ENCODE measurements at regions not wholly inside any gene's neighbourhood (a gene's known extent, or its start where the extent isn't known, plus 50 kb on each side); places are given as distances from the start of the nearest gene placed in this dataset.
"Not testable (repeated sequence)": the region's sequence is repeated elsewhere in the genome, so short reads cannot be mapped to it uniquely, and the experiment has no call there.

DNA sequence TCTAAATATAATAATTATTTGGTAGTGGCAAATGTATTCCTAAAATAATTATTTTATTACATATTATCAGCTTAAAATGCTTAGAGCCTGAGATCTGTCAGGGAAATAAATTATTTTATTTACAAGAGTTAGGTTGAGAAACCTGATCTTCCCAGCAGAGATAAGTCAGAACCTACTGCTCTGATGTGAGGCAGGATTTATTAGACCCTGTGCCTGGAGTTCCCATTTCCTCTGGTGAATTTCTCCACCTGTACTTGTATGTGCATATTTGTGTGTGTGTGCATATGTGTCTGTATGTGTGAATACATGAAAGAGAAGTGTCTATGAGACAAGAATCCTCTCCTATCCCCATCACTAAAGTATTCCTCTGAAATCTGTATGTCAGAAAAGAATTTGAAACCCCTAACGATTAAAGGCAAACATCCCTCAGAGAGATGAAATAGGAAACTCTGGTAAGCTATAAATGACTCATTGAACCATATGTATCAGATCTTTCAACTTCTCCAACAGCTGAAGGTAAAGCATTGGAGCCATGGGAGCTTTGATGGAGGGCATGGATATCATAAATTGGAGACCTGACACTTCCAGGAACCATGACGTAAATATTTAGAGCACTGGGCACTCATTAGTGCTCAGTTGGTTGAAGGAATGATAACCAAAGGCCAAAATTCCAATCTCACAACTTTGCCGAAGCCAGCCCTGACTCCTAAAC lies 190.9 kb downstream of the XPNPEP1 start:
- no peak for DNase-seq (ENCODE audit: low read depth)

- not testable (repeated sequence) for DNase-seq (ENCODE audit: low read depth)
Observed at GRCh38 chr10:109729895-109730294, 193.4 kb downstream of the XPNPEP1 start.

GRCh38 chr10:109727436-109727835 lies 195.9 kb downstream of the XPNPEP1 start:
- DNase-seq (ENCODE audit: low read depth), result no peak

GRCh38 chr10:109726473-109726872 lies 196.8 kb downstream of the XPNPEP1 start:
- no peak for DNase-seq (ENCODE audit: low read depth)

DNA sequence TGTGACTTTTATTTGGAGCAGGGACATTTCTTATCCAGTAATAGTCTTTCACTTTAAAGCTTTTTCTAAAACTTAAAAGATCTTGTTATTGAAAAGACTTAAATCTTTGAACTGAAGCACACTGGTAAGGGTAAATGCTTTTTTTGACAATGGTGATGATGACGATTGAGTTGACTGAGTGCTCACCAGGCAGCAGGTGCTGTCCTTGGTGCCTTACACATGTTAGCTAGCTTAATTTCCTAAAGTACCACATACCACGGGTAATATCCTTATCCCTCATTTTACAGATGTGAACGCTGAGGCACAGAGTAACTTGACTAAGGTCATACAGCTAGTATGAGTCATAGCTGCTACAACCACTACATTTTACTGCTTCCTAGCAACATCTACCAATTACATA lies 200.0 kb downstream of the XPNPEP1 start:
- peak; percentile 9 for DNase-seq (ENCODE audit: low read depth)

DNA sequence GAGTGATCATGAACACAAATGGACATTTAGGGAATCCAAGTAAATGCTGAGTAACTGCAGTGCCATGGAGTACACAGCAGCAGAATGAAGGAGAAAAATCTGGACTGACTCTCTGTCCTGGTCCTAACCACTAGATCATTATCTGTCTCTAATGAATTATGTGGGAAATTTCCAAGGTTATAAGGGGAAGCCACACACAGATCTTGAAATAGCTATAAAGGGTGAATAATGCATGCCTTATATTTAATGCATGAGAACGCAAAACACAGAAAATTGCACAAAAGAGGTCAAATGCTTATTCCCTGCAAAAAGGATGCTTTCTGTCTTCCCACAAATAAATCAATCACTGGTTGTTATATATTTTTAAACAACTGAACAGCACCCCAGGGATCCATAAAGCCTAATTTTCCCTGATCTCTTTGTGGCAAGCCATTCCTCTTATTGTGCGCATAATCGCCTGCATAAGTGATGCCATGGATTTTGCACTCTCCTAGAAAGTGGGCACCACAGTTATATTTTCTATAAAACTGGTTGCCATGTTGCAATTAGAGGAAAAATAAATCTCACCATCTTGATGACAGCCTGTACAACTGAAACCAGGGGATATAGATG lies 201.8 kb downstream of the XPNPEP1 start:
- DNase-seq (ENCODE audit: low read depth), result no peak

DNA sequence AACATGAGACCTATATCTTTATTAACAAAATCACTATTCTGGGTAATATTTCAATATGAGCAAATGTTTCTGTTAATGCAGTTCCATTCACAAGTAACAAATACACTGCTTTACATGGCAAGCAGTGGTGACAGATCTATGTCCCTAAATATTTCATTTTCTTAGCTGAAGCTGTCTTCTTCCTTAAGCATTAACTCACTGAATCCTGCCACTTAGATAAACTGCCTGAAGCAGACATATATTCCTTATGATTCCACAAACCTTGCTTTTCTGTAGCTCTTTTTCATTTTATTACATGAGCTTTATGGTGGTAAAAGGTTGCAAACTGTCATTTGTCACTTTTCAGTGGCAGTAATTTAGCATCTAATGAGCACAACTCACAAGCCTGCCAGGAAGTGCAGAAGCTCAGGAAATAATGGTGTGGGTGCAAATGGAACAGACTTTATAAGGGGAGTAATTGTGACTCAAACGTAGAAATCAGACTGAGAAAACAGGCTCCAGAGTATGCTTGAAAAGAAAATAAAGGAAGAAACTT lies 217.2 kb downstream of the XPNPEP1 start:
- no peak for DNase-seq (ENCODE audit: low read depth)

DNA sequence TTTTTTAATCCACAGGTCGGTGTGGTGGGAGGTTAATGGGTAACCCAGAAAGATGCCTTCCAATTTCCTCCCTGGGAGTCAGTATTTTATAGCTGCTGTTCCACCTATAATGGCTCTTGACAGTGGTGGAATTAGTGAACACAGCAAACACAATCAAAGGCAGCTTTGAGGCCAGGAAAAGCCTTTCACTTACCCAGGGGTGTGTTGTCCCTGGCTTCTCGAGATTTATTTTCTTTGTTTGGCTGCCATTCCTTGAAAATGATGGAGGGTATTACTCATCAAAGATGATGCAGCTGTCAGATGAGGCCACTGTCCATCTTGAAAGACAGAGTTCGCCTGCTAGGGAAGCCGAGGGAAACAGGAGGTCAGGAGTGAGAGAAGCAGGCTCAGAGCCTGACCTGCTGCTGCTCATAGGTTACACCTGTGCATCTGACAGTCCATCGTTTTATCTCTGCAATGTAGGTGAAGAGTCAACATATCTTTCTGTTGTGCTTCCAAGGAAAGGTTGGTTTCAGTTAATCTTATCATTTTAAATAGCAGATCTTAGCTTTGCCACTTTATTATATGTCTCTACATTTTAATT lies 221.6 kb downstream of the XPNPEP1 start:
- DNase-seq (ENCODE audit: low read depth), result no peak

DNA sequence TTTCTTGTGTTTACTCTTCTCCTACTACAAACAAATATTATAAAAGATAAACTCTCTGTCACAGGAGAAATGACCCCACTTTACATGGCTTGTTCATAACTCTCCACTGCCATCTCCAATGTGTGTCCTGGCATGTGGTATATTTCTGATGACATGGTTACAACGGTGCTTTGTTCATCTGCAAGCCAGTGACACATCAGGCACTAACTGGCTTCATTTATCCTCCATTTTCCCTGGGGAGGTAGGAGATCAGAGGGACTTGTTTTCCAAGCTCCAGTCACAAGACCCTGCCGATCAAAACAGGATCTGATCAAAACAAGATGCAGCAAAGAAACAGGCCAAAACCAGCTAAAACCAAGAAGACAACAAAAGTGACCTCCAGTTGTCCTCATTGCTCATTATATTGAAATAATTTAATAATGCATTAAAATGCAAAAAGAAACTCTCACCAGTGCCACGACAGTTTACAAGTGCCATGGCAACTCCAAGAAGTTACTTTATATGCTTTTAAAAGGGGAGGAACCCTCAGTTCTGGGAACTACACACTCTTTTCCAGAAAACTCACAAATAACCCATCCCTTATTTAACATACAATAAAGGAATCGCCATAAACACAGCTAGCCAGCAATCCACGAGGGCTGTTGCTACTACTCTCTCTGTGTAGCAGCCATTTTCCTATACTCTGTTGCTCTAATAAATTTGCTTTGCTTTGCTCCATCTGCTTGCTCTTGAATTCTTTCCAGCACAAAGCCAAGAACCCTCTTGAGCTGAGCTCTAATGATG lies 224.2 kb downstream of the XPNPEP1 start:
- DNase-seq (ENCODE audit: low read depth), result no peak

DNA sequence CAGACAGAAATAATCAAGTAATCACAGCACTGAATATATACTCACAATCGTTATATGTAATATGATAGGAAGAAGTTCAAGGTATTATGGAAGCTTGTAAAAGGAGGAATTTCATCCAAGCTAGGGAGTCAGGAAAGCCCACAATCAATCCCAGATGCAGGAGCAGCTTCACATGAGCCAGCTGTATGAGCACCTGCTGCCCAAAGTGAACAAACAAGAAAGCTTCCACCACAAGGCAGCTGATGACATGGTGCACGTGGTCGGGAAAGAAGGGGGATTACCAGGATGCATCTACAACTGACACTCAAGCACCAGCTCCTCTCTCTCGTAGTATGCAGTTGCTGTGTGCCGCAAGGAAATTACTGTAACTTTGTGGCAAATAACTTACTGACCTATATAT lies 225.2 kb downstream of the XPNPEP1 start:
- DNase-seq (ENCODE audit: low read depth), result no peak

GRCh38 chr10:109696981-109697775 lies 226.1 kb downstream of the XPNPEP1 start:
- no peak for DNase-seq (ENCODE audit: low read depth)

DNA sequence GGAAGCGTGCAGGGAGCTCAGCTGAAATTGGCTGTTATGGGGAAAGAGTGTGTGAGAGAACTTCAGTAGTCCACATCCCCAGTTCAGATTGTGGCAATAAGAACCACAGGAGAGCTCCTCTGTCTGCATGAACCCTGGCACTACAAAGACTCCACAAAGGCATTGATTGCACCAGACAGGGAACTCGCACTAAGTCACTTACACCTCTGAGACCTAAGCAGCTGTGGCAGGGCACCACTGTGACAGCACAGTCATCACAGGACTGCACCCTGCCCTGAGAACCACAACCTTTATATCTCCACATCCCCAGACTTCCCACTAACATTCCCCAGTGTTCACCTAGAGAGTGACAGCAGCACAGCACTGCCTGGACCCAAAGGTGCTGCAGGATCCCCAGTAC lies 226.8 kb downstream of the XPNPEP1 start:
- no peak for DNase-seq (ENCODE audit: low read depth)

GRCh38 chr10:109695988-109696387 lies 227.3 kb downstream of the XPNPEP1 start:
- DNase-seq (ENCODE audit: low read depth), result no peak

DNA sequence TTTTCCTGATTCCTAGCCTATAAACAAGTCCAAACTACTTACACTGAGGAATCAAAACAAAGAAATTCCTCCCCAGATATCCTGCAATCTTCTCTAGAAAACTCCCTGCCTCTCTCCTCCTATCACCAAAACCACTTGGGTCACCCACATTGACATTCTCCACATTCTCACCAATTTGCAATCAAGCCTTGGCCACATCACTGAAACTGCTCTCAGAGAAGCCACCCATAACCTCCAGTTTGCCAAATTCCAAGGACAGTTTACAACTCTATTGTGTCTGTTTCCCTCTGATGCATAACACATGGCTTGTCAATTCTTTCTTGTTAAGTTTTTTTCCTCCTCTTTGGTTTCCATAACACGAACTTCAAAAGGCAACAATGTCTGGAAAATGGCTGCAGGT lies 233.5 kb downstream of the XPNPEP1 start:
- DNase-seq (ENCODE audit: low read depth), result no peak

DNA sequence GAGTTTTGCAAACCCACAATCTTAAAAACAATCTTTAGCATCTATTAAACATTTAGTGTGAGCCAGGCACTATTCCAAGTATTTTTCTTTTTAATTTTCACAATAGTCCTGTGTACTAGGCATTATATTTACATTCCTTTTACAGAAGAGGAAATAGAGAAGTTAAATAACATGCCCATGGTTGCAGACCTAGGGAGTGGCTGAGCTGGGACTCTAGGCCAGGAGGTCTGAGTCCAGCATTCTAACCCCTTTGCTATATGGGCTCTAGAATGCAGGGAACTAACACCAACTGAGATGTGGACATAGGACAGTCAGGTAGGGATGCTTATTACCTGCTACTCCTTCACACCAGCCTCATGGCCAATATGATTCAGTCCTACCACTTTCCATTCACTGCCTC lies 243.8 kb downstream of the XPNPEP1 start:
- no peak for DNase-seq (ENCODE audit: low read depth)

DNA sequence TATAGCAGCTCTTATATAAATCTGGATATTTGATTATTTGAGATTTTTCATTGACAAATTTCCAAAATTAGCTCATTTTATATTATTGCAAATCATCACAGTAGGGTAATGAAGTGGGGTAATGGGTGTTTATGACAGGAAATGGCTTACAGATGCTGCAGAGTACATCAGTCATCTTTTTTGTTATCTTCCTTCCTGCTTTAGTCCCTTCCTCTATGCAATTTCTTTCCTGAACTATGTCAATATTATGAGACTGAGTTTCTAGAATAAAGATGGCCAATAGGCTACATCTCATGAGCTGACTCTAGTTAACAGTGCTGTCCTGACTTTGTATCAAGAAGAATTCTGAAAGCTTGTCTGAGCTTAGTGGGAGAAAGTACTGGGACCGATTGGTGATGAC lies 244.5 kb downstream of the XPNPEP1 start:
- DNase-seq (ENCODE audit: low read depth), result no peak

- peak; percentile 90 for DNase-seq (ENCODE audit: low read depth)
Observed at GRCh38 chr10:109676703-109677102, 246.6 kb downstream of the XPNPEP1 start.

DNA sequence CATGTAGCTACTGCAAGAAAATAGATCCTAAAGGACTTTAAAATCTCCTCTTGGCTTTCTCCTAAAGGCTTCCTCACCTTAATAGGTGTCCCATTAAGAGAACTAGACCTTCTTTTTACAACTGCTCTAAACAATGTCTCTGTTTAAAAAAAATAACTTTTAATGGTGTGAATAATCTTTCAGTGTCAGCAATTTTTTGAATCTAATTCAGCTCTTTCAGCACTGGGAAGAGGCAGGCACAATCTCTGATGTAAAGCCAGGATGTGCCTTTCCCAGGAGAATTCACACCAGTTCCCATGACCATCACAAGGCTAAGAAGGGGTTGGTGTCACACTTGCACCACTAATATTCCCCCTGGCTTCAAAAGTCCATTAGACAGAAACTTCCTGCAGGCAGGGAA lies 254.6 kb downstream of the XPNPEP1 start:
- no peak for DNase-seq (ENCODE audit: low read depth)

- no peak for DNase-seq (ENCODE audit: low read depth)
Observed at GRCh38 chr10:109668154-109668665, 255.1 kb downstream of the XPNPEP1 start.

GRCh38 chr10:109665321-109665720 lies 258.0 kb downstream of the XPNPEP1 start:
- no peak for DNase-seq (ENCODE audit: low read depth)

- no peak for DNase-seq (ENCODE audit: low read depth)
Observed at GRCh38 chr10:109664554-109664953, 258.8 kb downstream of the XPNPEP1 start.

All from HT1080 (cell line).